ENCODE measurements at regions not wholly inside any gene's neighbourhood (a gene's known extent, or its start where the extent isn't known, plus 50 kb on each side); places are given as distances from the start of the nearest gene placed in this dataset.
"Not testable (repeated sequence)": the region's sequence is repeated elsewhere in the genome, so short reads cannot be mapped to it uniquely, and the experiment has no call there.

DNA sequence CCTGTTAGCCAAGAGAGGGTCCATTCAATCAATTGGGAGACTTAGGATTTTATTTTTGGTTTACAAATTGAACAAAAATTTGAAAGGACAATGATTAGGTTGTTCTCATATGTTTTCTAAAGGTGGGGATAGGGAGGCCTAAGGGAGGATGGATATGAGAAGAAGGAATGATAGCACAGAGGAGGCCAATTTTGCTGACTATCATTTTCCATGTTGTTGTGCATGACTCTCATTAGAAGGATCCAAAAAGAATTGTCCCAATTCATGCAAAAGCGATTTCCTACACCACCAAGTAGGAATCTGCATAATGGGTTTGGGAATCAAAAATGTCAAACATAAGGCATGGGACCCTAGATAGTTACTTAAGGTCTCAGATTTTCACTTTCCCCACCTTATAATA is 524.8 kb downstream of the KIF2B start:
- DNase-seq, result no peak
- Histone ChIP-seq H3K4me1 (no peaks in the 10 kb centered on the region), H3K9me3 (peaks cover 0 to 5% (median 0%) of the 10 kb centered on the region in 8 donors), H3K4me3 (no peak overlapping the region), H3K27ac (no peak overlapping the region), H3K36me3 (no peaks in the 10 kb centered on the region), H3K27me3 (replicated peaks in 1 of 7) (no peaks in the 10 kb centered on the region)
- WGBS, 5 donors, result 70 to 94% (median 77%) methylated on average over 1 of the region's 1 CpG
- TF ChIP-seq, protein P1, sequence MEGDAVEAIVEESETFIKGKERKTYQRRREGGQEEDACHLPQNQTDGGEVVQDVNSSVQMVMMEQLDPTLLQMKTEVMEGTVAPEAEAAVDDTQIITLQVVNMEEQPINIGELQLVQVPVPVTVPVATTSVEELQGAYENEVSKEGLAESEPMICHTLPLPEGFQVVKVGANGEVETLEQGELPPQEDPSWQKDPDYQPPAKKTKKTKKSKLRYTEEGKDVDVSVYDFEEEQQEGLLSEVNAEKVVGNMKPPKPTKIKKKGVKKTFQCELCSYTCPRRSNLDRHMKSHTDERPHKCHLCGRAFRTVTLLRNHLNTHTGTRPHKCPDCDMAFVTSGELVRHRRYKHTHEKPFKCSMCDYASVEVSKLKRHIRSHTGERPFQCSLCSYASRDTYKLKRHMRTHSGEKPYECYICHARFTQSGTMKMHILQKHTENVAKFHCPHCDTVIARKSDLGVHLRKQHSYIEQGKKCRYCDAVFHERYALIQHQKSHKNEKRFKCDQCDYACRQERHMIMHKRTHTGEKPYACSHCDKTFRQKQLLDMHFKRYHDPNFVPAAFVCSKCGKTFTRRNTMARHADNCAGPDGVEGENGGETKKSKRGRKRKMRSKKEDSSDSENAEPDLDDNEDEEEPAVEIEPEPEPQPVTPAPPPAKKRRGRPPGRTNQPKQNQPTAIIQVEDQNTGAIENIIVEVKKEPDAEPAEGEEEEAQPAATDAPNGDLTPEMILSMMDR (IDR thresholded peaks at IDR 0.05 in 8 of 11, conservative IDR thresholded peaks at IDR 0.05 in 3 of 11), result no peak
- TF ChIP-seq POLR2AphosphoS5 (IDR thresholded peaks at IDR 0.05) (no peak), POLR2A (IDR thresholded peaks at IDR 0.05) (no peak)
- intact Hi-C loops (cut with DNase I; ENCODE audit: low total_unique reads), result no loop called here

GRCh38 chr17:54348234-54348633 is 525.5 kb downstream of the KIF2B start:
- no peak for DNase-seq
- intact Hi-C loops (cut with DNase I; ENCODE audit: low total_unique reads), result no loop called here
- no peak for TF ChIP-seq POLR2AphosphoS5 (IDR thresholded peaks at IDR 0.05)
- no peak for TF ChIP-seq POLR2A (IDR thresholded peaks at IDR 0.05)
- TF ChIP-seq, protein P1 (IDR thresholded peaks at IDR 0.05 in 8 of 11, conservative IDR thresholded peaks at IDR 0.05 in 3 of 11), result no peak
- H3K36me3 ChIP-seq, result no peaks in the 10 kb centered on the region
- H3K27me3 ChIP-seq (replicated peaks in 1 of 7), result no peaks in the 10 kb centered on the region
- no peak overlapping the region for H3K27ac ChIP-seq
- peaks cover 0 to 5% (median 0%) of the 10 kb centered on the region in 8 donors for H3K9me3 ChIP-seq
- H3K4me1 ChIP-seq, result no peaks in the 10 kb centered on the region
- no peak overlapping the region for H3K4me3 ChIP-seq

- Histone ChIP-seq H3K27me3 (replicated peaks in 1 of 7) (no peaks in the 10 kb centered on the region), H3K27ac (no peak overlapping the region), H3K4me1 (no peaks in the 10 kb centered on the region), H3K4me3 (no peak overlapping the region), H3K9me3 (peaks cover 0 to 18% (median 2%) of the 10 kb centered on the region in 8 donors), H3K36me3 (no peaks in the 10 kb centered on the region)
- intact Hi-C loops (cut with DNase I; ENCODE audit: low total_unique reads), result no loop called here
- TF ChIP-seq POLR2A (IDR thresholded peaks at IDR 0.05) (no peak), POLR2AphosphoS5 (IDR thresholded peaks at IDR 0.05) (no peak)
- TF ChIP-seq, protein P1 (IDR thresholded peaks at IDR 0.05 in 8 of 11, conservative IDR thresholded peaks at IDR 0.05 in 3 of 11), result no peak
- no peak for DNase-seq
- WGBS, 5 donors, result 84 to 87% (median 85%) methylated on average over 11 of the region's 11 CpGs
Observed at GRCh38 chr17:54353789-54354525, 531.2 kb downstream of the KIF2B start.

GRCh38 chr17:54361073-54361472 is 538.3 kb downstream of the KIF2B start:
- H3K4me3 ChIP-seq; H3K27ac ChIP-seq; H3K4me1 ChIP-seq; intact Hi-C loops (cut with DNase I; ENCODE audit: low total_unique reads); H3K36me3 ChIP-seq; H3K27me3 ChIP-seq (replicated peaks in 1 of 7); DNase-seq: not testable (repeated sequence)
- H3K9me3 ChIP-seq, result peaks cover 0 to 19% (median 2%) of the 10 kb centered on the region in 8 donors
- WGBS, 5 donors, result 63 to 69% (median 66%) methylated on average over 4 of the region's 4 CpGs
